CD4-positive, alpha-beta T cell (primary cell): ENCODE measurements at regions not wholly inside any gene's neighbourhood (a gene's known extent, or its start where the extent isn't known, plus 50 kb on each side); places are given as distances from the start of the nearest gene placed in this dataset.

Experiments used
- ATAC-seq: fragments of 200-7000 bp; cut with Tn5 transposase; one replicate; pipeline ENCODE4 v1.10.0; 2022; ENCODE audit warnings: mild to moderate bottlenecking; ENCODE audit not compliant: poor library complexity
- CTCF ChIA-PET: fragments of 350-600 bp; sonication (Branson Sonifier 250); formaldehyde crosslinking; loops from one replicate; lab custom pipeline; 2021; ENCODE audit warnings: antibody characterized with exemption, inconsistent platforms; lab: Charles Lee
- POLR2A ChIA-PET: fragments of 350-600 bp; sonication (Branson Sonifier 250); formaldehyde crosslinking; loops from one replicate; lab custom pipeline; 2021; ENCODE audit warnings: antibody characterized with exemption, inconsistent platforms; lab: Charles Lee
- DNase-seq, 14 experiments: peaks; one replicate each; pipeline ENCODE4 v3.0.0-alpha.2; 2013 to 2020; ENCODE audit warnings: mixed read lengths in 2 of 14
- H3K27ac ChIP-seq, 2 donors: one replicate each; pipeline versions ENCODE4 v1.5.1 to v1.7.0; 2013; ENCODE audit warnings: low read length in 2 of 2, low read depth in 1 of 2, mild to moderate bottlenecking in 1 of 2
- H3K27me3 ChIP-seq, 2 experiments: 1 replicate in 1 of 2; 2 replicates in 1 of 2; pipeline versions ENCODE4 v1.6.1 to v1.7.0; 2013; ENCODE audit warnings: low read length in 2 of 2, control low read depth in 1 of 2, mild to moderate bottlenecking in 1 of 2, moderate library complexity in 1 of 2; ENCODE audit not compliant: insufficient read depth in 2 of 2, control insufficient read depth in 1 of 2
- H3K36me3 ChIP-seq: one replicate; pipeline ENCODE4 v1.6.1; 2013; ENCODE audit warnings: low read length, control low read depth; ENCODE audit not compliant: insufficient read depth
- H3K4me1 ChIP-seq: one replicate; pipeline ENCODE4 v1.6.1; 2013; ENCODE audit warnings: low read length, control low read depth; ENCODE audit not compliant: insufficient read depth
- H3K4me3 ChIP-seq: one replicate; pipeline ENCODE4 v1.5.1; 2013; ENCODE audit warnings: mild to moderate bottlenecking, low read length, moderate library complexity
- H3K9me3 ChIP-seq, 2 experiments: 1 replicate in 1 of 2; 2 replicates in 1 of 2; pipeline versions ENCODE4 v1.6.1 to v1.7.0; 2013; ENCODE audit warnings: low read length in 2 of 2, mild to moderate bottlenecking in 2 of 2, control low read depth in 1 of 2, moderate library complexity in 1 of 2; ENCODE audit not compliant: control insufficient read depth in 1 of 2, insufficient read depth in 1 of 2
- H3K27ac Mint-ChIP-seq: one replicate; pipeline ENCODE4 v1.8.0; 2020; ENCODE audit warnings: mixed read lengths
- H3K27me3 Mint-ChIP-seq: one replicate; pipeline ENCODE4 v1.8.0; 2021; ENCODE audit warnings: mixed read lengths
- H3K36me3 Mint-ChIP-seq: one replicate; pipeline ENCODE4 v1.8.0; 2021; ENCODE audit warnings: low read depth, mixed read lengths
- H3K4me1 Mint-ChIP-seq: one replicate; pipeline ENCODE4 v1.8.0; 2021; ENCODE audit warnings: low read depth, mixed read lengths
- H3K4me3 Mint-ChIP-seq: one replicate; pipeline ENCODE4 v1.8.0; 2020; ENCODE audit warnings: mild to moderate bottlenecking, mixed read lengths
- H3K9me3 Mint-ChIP-seq: one replicate; pipeline ENCODE4 v1.8.0; 2020; ENCODE audit warnings: mixed read lengths
- CTCF ChIP-seq: fragments of 200-600 bp; IDR thresholded peaks from one replicate; pipeline ENCODE4 v1.8.0; 2022; ENCODE audit warnings: antibody characterized with exemption, mild to moderate bottlenecking
- intact Hi-C, 2 experiments: fragments of 100-400 bp; cut with DNase I in 1 of 2; cut with micrococcal nuclease in 1 of 2; formaldehyde crosslinking; loops; one replicate each; pipeline versions ENCODE4 v1.15.1 to v1.9.0; 2023 to 2025; cut with DNase I, micrococcal nuclease

GRCh38 chr18:70425236-70425635 lies 136.4 kb downstream of the SOCS6 start:
- H3K4me3 ChIP-seq, result no peak overlapping the region
- no peaks in the 10 kb centered on the region for H3K9me3 ChIP-seq
- Mint-ChIP-seq H3K9me3 (no peaks in the 10 kb centered on the region), H3K27ac (no peak overlapping the region), H3K4me1 (no peaks in the 10 kb centered on the region), H3K4me3 (no peak overlapping the region), H3K36me3 (no peaks in the 10 kb centered on the region), H3K27me3 (peaks cover 7% of the 10 kb centered on the region)
- ATAC-seq (no peak), DNase-seq (no peak)
- peaks cover 2% of the 10 kb centered on the region for H3K4me1 ChIP-seq
- ChIA-PET CTCF (no interaction called here), POLR2A (no interaction called here)
- H3K27me3 ChIP-seq, result no peaks in the 10 kb centered on the region
- H3K36me3 ChIP-seq, result no peaks in the 10 kb centered on the region
- no peak overlapping the region for H3K27ac ChIP-seq
- intact Hi-C loops, result no loop called here
- TF ChIP-seq CTCF, result no peak

- no peaks in the 10 kb centered on the region for H3K9me3 ChIP-seq
- ChIA-PET POLR2A (no interaction called here), CTCF (no interaction called here)
- H3K9me3 Mint-ChIP-seq, result no peaks in the 10 kb centered on the region
- peaks cover 2% of the 10 kb centered on the region for H3K4me1 ChIP-seq
- no peak for TF ChIP-seq CTCF
- H3K4me3 Mint-ChIP-seq, result no peak overlapping the region
- H3K27me3 Mint-ChIP-seq, result peaks cover 7% of the 10 kb centered on the region
- ATAC-seq, result no peak
- H3K27me3 ChIP-seq, result no peaks in the 10 kb centered on the region
- no peaks in the 10 kb centered on the region for H3K4me1 Mint-ChIP-seq
- H3K27ac ChIP-seq, result no peak overlapping the region
- no peak overlapping the region for H3K4me3 ChIP-seq
- H3K36me3 ChIP-seq, result no peaks in the 10 kb centered on the region
- no peaks in the 10 kb centered on the region for H3K36me3 Mint-ChIP-seq
- intact Hi-C loops, result no loop called here
- H3K27ac Mint-ChIP-seq, result no peak overlapping the region
- DNase-seq, result no peak
Observed at GRCh38 chr18:70423988-70424387, 135.1 kb downstream of the SOCS6 start.

DNA sequence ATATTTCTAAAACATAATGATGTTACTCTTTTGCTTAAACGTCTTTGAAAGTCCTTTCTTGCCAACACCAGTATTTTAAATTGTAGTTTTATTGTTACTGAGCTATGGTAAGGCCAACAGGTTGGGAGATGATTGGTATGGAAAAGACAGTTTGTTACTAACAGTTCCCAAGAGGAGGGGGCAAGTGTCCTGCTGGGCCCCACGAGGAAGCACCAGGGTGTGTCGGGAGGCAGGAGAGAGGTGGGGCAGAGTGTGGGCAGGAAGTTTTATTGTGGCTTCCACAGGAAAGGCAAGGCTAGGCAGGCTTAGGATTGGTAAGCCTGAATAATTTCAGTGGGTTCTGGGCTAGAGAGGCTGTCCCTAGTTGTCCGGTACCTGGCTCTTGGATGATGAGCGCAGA lies 134.3 kb downstream of the SOCS6 start:
- TF ChIP-seq CTCF, result no peak

More for the DNA sequence above, 134.3 kb downstream of the SOCS6 start:
- intact Hi-C loops, result no loop called here
- ATAC-seq, result no peak
- Histone ChIP-seq H3K27me3 (no peaks in the 10 kb centered on the region), H3K27ac (no peak overlapping the region), H3K36me3 (no peaks in the 10 kb centered on the region), H3K4me3 (no peak overlapping the region), H3K4me1 (peaks cover 2% of the 10 kb centered on the region), H3K9me3 (no peaks in the 10 kb centered on the region)
- H3K27me3 Mint-ChIP-seq, result peaks cover 7% of the 10 kb centered on the region
- H3K36me3 Mint-ChIP-seq, result no peaks in the 10 kb centered on the region
- no peak overlapping the region for H3K27ac Mint-ChIP-seq
- ChIA-PET POLR2A (no interaction called here), CTCF (no interaction called here)
- no peaks in the 10 kb centered on the region for H3K4me1 Mint-ChIP-seq
- H3K9me3 Mint-ChIP-seq, result no peaks in the 10 kb centered on the region
- H3K4me3 Mint-ChIP-seq, result no peak overlapping the region
- no peak for DNase-seq
